GM18499 (cell line): ENCODE measurements at regions not wholly inside any gene's neighbourhood (a gene's known extent, or its start where the extent isn't known, plus 50 kb on each side); places are given as distances from the start of the nearest gene placed in this dataset.

Experiments
- ATAC-seq: cut with Tn5 transposase; IDR thresholded peaks from one replicate; pipeline ENCODE4 v1.9.1; 2021; ENCODE audit warnings: moderate number of reproducible peaks; ENCODE audit not compliant: insufficient read depth, unreplicated experiment

- ATAC-seq = no peak
Measured at GRCh38 chr4:125433453-125433852, 118.7 kb downstream of the FAT4 start.

- ATAC-seq = no peak
Measured at GRCh38 chr4:125434136-125434535, 119.4 kb downstream of the FAT4 start.

GRCh38 chr4:125440814-125441213 lies 126.1 kb downstream of the FAT4 start:
- no peak for ATAC-seq

GRCh38 chr4:125444166-125444565 lies 129.4 kb downstream of the FAT4 start:
- no peak for ATAC-seq

GRCh38 chr4:125445525-125445924 lies 130.8 kb downstream of the FAT4 start:
- no peak for ATAC-seq

GRCh38 chr4:125447551-125448290 lies 133.0 kb downstream of the FAT4 start:
- no peak for ATAC-seq

GRCh38 chr4:125456075-125456474 lies 141.3 kb downstream of the FAT4 start:
- ATAC-seq = no peak

- no peak for ATAC-seq
Measured at GRCh38 chr4:125459531-125459930, 144.8 kb downstream of the FAT4 start.

GRCh38 chr4:125461676-125462363 lies 147.1 kb downstream of the FAT4 start:
- ATAC-seq = no peak

- no peak for ATAC-seq
Measured at GRCh38 chr4:125464146-125464545, 149.4 kb downstream of the FAT4 start.

GRCh38 chr4:125481334-125482045 lies 166.7 kb downstream of the FAT4 start:
- no peak for ATAC-seq

- ATAC-seq = no peak
Measured at GRCh38 chr4:125482822-125483221, 168.1 kb downstream of the FAT4 start.

GRCh38 chr4:125483278-125483677 lies 168.5 kb downstream of the FAT4 start:
- no peak for ATAC-seq

- no peak for ATAC-seq
Measured at GRCh38 chr4:125484912-125485311, 170.2 kb downstream of the FAT4 start.

- ATAC-seq = no peak
Measured at GRCh38 chr4:125486351-125486750, 171.6 kb downstream of the FAT4 start.

- ATAC-seq = no peak
Measured at GRCh38 chr4:125489952-125490690, 175.4 kb downstream of the FAT4 start.

- ATAC-seq = no peak
Measured at GRCh38 chr4:125492957-125493356, 178.2 kb downstream of the FAT4 start.

- ATAC-seq = no peak
Measured at GRCh38 chr4:125497861-125498260, 183.1 kb downstream of the FAT4 start.

- no peak for ATAC-seq
Measured at GRCh38 chr4:125498981-125499380, 184.2 kb downstream of the FAT4 start.

- no peak for ATAC-seq
Measured at GRCh38 chr4:125501090-125501489, 186.3 kb downstream of the FAT4 start.

- no peak for ATAC-seq
Measured at GRCh38 chr4:125501568-125501967, 186.8 kb downstream of the FAT4 start.
